Stimulated activated CD8-positive, alpha-beta memory T cell treated with anti-CD3 and anti-CD28 coated beads, Interleukin-15, amount 100 ng/mL, for 48 hours (primary cell): ENCODE measurements at regions not wholly inside any gene's neighbourhood (a gene's known extent, or its start where the extent isn't known, plus 50 kb on each side); places are given as distances from the start of the nearest gene placed in this dataset.
"Not testable (repeated sequence)": the region's sequence is repeated elsewhere in the genome, so short reads cannot be mapped to it uniquely, and the experiment has no call there.

Source experiments
- DNase-seq, 2 donors: peaks; one replicate each; pipeline ENCODE4 v3.0.0-alpha.2; 2020; ENCODE audit warnings: low read depth in 2 of 2

DNA sequence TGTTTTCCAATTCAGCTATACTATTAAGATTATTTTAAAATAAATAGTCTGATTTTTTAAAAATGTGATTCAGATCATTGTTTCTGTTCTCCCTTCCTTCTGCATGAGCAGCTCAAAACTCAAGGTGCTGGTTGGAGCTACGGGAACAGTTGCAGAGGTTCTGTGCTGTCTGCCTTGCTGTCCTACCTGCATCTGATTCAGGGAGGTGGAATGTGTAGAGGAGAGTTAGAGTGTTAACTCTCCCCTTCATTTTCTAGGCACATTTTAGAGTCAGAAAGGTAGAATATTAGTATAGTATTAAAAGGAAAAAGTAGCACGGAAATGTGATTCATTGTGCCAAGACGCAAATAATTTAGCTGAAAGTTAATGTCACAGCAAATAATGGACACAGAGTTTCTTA, 188.1 kb upstream of the SLC35B3 start:
- no peak for DNase-seq

DNA sequence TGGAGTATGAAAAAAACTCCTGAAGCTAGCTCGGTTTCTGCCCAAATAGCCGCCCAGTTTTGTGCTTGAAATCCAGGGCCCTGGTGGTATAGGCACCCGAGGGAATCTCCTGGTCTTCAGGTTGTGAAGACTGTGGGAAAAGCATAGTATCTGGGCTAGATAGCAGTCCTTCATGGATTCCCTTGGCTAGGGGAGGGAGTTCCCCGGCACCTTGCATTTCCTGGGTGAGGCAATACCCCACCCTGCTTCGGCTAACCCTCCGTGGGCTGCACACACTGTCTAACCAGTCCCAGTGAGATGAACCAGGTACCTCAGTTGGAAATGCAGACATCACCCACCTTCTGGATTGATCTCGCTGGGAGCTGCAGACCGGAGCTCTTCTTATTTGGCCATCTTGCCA, 184.5 kb upstream of the SLC35B3 start:
- DNase-seq, result no peak

DNA sequence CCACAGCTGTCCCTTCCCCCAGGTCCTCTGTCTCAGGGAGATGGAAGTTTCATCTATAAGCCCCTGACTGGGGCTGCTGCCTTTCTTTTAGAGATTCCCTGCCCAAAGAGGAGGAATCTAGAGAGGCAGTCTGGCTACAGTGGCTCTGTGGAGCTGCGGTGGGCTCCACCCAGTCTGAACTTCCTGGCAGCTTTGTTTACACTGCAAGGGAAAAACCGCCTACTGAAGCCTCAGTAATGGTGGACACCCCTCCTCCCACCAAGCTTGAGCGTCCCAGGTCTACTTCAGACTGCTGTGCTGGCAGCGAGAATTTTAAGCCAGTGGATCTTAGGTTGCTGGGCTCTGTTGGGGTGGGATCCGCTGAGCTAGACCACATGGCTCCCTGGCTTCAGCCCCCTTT, 184.1 kb upstream of the SLC35B3 start:
- not testable (repeated sequence) for DNase-seq

DNA sequence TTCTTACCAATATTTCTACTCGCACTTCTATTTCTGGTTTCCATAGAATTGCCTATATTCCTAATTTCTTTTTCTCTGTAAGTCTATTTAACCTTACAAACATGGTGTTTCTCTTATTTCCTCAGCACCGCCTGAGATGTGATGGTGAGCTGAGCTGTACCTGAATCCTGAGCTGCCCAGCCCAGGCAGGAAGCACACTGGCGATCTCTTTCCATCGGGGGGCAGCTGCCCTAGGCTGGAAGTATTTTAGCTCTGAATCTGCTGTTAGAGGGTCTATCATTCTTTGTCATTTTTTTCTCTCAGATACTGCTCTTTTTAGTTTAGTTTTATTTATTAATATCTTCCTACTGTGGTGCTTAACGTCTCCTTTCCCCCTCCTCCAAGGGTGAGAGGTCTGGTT, 173.4 kb upstream of the SLC35B3 start:
- no peak for DNase-seq

DNA sequence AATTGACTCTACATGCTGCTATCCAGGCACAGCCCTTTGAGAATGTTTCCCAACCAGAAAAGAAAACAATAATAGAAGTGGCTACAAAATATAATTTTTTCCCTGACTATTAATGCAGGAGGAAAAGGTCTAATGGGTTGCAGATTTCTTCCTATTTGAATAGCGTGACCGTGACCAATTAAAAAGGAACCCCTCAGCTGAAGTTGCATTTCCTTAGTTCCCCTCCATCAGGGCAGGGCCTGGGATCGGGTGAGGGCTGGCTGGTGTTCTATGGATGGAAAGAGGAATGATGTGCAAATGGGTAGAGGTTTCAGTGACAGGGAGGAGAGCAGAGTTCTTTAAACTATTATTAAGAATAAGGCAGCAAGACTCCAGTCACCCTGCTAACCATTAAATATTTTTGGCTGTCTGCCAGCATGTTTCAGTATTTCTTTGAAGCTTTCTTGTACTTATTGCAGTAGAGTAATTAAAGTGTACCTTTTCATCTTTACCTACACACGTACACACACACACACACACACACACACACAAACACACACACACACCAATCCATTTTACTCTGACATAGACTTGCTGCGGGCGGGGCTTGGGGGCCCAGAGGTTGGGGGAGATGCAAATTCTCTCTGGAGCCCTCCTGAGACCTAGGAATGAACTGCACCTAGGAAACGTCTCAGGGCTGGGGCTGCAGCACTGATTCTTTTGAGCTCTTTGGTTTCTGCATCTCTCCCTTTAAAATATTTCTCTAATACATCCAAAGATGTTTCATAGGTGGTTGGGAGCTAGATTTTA, 154.8 kb upstream of the SLC35B3 start:
- no peak for DNase-seq

DNA sequence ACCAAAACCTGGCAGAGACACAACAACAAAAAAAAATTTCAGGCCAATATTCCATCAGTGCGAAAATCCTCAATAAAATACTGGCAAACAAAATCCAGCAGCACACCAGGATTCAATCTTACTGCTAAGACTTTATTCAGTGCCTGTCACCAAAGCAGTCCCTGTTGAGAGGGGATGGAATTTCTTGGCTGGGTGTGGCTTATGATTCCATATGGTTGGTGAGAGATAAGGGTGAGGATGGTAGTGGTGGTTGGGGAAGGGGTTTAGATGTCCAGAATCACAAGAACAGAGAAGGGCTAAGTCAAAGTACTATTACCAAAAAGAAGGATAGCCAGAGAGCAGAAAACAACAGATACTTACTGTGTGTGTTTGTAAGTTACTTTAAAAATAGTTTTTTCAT, 152.8 kb upstream of the SLC35B3 start:
- DNase-seq, result no peak

DNA sequence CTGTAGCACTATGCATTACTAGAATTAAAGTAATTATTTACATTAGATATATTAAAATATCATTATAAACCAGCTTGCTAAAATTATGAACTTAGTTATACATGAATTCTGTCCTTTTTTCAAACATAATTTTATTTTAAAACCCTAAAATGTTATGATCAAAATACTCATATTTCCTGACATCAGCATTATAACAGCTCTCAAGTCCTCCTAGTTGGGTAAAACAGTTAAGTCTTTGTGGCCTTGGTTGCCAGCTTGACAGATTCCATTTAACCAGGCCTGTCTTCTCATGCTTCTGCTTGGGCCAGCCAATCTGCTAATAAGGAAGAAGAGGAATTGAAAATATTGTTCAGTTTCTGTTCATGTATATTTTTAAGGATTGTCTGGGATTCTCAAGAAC, 147.9 kb upstream of the SLC35B3 start:
- DNase-seq, result no peak

DNA sequence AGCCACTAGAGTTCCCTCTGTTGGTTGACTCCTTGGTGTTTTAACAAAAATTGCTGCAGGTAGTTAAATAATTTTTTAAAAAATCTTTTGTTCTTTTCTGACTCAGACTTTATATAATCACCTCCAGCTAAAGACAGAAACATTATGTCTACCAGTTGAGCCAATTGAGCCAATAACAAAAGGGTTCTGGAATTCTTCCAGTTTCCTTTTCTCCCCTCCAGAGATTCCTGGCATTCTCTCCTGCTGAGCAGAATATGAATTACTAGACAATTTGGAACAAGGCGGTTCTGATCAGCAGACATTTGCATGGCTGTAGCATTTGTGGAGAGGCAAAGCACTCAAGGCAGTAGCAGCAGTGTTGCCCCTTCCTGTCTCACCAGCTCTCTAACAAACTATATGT, 144.0 kb upstream of the SLC35B3 start:
- DNase-seq, result no peak

DNA sequence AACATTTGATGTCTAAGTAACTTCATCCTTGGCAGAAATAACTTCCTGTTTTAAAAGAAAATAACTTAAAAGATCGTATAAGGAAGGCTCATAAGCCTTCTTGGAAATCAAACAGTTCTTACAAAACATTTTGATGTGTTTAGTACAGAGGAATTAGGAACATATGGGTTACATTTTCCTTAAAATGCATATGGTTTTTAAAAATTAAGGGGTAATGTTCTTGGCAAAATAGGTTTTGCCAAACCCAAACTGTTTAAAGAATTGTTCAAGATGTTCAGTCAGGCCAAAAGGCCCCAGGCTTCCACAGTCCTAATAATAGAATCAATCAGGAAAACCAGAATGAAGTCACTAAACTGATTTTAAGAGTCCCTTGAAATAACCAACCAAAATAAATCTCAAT, 142.7 kb upstream of the SLC35B3 start:
- no peak for DNase-seq

DNA sequence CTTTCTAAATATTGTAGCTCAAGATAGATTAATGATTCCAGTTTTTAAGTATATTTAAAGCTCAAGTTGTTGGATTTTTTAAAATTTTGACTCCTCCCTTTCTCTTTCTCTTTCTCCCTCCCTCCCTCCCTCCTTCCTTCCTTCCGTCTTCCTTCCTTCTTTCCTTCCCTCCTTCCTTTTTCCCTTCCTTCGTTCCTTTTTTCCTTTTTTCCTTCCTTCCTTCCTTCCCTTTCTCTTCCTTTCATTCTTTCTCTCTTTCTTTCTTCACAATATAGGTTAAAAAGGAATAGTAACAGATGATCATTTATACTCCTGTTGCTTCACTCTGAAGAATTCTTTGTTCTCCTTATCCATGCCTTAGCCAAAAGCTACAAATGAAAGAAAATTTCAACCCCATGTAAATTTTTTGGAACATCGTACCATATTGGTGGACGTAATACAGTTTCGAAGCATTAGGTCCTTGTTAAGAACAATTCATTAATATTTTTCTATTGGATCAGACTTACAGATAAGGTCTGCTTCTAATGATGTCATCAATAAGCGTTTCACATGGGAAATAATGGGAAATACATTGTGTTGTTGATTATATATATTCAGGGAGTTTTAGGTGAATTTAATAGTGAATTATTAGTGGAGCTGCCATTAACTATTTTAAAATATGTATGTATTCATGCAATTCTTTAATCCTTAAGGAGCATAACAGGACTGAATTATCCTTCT, 139.6 kb upstream of the SLC35B3 start:
- DNase-seq, result no peak

DNA sequence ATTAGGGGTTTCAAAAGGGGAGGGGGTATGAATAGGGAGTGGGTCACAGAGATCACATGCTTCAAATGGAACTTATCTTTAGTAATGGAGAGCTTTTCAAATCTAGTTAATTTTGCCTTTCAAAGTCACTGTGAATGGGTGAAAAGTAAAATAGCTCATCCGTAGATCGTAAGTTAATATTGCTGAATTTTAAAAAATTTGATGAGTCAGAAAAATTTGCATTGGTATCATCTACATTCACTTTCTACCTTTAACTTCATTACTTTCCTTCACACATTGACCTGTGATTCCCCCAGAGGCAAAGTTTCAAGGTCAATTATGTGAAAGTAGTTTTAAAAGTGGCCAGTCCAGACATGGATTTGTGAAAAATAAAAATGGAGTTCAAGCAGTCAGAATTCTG, 139.0 kb upstream of the SLC35B3 start:
- DNase-seq, result no peak

DNA sequence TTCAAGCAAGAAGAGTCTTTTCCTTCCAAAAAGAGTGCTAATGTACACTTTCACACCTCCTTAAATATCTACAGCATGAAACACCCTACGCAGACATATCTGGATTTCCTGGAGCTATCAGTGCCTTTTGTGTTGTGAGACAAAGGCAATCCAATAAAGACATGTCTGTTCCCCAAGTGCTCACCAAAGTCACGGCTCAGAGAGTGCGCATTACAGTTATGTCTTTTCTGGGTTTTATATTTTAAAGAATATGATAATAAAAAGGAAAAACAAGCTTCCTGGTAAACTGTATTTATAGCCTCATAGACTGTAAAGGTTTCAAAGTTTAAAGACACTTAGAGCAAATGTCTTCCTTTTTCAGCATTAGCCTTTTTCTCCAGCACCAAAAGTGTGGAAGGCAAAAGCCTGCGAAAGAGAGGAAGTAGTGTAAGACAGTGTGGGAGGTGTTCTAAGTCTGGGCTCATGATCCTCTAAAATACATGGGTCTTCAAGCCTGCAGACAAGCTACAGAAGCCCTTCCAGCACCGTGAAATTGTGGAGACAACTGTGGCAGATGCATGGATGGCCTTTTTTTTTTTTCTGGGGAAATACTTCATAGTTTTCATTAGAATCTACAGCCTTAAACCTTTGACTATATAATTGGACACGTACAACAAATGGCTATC, 135.0 kb upstream of the SLC35B3 start:
- DNase-seq, result no peak

DNA sequence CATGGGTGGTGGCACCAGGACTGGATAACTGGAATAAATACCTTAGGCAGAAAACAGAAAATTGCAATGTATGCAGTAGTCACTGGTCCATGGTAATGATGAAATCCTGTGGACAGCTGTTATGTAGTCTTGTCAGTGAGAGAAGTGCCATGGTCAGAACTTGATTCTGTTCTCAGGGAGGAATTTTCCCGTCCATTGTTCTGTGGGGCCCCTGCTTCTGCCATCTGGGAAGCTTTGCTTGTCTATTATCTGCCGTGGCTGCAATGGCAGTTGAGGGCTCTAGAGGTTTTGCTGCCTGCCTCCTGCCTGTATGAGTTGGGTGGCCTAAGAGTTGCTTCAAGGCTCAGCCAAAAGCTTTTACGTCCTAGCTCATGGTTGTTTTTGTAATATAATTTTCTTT, 126.8 kb upstream of the SLC35B3 start:
- no peak for DNase-seq

DNA sequence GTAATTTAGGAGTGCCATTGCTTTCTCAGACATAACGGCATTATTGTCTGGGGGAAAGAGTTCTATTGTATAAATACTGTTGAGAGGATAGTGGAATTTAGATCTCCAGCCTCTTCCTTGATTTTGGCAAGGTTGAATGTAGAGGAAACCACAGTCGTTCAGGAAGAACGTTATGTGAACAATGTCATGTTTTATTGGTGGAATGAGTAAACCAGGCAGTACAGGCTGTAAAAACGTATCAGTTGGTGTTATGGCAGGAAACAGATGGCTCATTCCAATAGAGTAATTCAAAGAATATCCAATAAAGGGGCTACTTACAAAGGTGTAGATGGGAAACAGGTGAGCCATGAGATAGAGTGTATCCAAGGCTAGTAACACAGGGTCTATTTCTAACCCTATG, 123.6 kb upstream of the SLC35B3 start:
- DNase-seq, result no peak

DNA sequence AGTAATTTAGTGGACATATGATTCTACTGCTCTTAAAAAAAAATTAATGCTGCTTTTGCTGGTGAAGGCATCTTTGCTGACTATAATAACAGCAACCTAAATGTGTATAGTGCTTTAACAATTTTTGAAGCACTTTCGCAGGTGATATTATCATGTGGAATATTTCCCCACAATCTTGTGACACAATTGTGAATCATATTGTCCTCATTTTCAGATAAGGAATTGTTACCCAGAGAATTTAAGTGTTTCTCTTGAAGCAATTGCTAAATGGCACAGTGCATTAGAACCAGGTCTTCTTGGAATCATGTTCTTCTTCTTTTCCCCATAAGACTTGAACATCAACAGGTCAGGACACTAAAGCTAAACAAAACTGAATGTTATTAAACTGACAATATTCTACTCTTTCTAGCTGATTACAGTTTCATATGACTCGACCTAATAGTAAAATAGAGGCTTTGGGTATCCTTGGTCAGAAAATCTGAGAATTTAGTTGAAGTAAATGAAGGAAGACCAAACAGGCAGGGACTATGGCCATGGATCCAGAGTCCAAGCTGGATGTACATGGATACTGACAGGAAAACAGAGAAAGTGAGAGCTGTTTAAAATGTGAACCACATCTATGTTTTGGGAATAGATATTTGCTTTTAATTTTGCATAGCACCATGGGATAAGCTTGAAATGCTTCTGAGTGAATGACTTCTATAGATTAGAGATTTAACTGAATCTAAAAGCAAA, 121.8 kb upstream of the SLC35B3 start:
- no peak for DNase-seq

DNA sequence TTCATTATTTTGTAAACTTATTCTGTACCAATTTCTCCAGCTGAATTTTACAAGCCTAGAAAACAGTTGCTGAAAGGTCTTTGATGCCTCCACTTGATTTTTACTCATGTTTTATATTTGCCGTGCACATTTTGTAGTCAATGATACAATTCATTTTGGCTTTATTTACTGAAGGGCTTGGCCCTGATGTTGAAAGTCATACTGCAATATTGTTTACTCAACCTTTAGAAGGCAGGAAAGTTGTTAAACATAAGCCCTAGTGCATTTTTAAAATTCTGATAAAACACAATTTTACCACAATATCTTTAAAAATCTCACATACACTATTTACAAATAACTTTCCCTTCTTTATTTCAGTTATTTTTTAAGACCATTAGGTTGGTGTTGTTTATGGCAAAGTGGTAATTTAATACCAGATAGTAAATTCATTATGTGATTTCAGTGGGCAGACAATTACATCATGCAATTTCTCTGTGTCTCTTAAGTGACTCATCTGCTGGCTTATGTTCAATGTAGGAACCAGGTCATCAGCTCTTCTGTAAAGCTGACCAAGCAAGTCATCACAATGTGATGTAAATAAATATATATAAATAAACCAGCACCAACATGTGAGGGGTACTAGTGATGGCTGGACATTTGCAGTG, 121.1 kb upstream of the SLC35B3 start:
- no peak for DNase-seq

DNA sequence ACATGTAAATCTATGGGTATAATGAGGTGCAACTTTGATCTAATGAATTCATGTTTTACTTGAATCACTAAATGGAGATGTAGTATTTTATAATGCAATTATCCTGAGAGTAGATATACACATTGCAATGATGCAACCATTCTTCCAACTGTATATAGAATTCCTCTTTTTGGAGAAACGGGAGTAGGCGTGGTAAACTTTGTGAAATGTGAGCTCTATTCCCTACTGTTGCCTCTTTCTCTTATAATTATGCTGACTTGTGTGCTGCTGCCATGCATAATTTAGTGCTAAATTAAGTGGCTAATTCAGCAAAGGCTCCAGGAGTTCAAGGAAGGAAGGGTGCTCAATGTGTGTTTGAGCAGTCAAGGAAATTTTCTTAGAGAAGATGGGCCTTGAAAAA, 116.6 kb upstream of the SLC35B3 start:
- no peak for DNase-seq

DNA sequence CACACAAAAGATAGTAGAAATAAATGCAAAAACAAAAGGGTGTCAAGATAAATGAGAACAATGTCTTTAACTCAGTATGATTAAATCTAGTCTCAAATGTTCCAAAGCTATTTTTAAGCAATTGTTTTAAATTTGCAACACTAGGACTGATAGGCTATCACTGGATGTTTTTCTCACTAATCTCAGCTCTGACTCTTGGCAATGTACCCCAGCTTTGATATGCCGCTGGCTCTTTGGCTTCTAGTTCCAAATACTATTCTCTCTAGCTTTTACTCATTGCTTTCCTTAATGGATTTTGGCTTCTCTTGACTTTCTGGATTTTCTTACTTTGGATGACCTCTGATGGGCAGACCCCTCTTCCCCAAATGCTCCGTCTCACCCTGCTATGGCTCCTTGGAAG, 116.0 kb upstream of the SLC35B3 start:
- DNase-seq, result no peak

DNA sequence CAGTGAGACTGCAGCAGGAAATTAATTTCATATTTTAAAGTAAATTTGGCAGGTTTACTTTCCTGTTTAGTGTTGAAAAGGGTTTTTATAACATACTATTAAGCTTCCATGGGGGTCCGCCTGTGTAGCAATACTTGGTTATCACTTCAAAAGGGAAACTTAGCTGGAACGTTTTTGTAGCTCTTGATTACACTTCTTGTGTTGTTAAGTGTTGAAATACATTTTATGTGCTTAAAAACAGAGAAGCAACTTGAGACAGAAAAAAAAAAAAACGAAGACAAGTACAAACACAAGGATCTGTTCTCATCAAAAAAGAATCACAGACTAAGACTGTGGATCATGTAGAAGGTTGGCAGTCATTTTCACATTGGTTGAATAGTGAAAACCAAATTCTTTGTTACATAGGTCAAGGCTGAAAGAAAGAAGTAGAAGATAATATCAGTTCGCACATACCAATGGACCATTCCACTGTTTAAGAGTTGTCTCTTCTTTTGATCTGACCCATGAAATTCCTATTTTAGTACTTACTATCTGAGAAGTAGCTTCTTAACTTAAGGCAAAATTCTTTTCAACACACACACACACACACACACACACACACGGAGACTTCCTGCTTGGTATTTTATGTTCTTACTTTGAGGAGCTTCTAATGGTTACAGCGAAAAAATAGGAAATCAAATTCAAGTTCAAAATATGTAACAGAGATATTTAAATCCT, 113.9 kb upstream of the SLC35B3 start:
- DNase-seq, result no peak

DNA sequence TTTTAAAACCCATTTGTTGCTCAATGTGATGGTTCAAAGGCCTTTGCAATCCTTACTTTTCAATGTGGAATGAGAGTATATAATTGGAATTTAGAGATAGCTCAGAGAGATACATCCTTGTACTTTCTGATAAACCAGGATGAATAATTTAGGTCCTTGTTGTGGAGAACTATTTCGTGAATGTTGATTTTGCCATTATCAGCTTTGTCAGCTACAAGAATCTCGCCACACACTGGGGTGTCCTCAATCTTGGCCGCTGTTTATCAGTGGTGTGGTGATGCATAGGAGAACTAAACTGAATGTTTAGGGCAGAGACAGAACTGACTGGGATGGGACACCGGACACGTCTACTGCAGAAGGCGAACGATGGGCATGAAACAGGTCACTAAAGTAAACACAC, 111.2 kb upstream of the SLC35B3 start:
- no peak for DNase-seq

DNA sequence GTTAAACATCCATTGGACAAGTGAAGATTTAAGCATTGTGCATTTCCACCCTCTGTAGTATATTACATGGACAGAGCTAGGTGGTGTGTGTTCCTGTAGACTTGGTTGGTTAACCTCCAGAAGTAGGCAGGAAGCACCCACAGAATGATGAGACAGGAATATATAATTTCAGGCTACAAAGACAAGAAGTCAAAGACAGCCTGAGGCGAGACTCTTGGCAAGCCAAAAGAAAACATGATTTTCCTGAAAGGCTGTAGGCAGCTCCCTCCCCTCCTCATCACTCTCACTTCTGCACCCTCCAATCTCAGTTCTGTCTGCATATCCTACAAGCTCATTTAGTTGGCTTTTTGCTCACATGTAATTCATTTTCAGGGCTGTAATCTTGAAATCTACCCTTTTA, 110.0 kb upstream of the SLC35B3 start:
- no peak for DNase-seq
